ENCODE measurements at regions not wholly inside any gene's neighbourhood (a gene's known extent, or its start where the extent isn't known, plus 50 kb on each side); places are given as distances from the start of the nearest gene placed in this dataset.

DNA sequence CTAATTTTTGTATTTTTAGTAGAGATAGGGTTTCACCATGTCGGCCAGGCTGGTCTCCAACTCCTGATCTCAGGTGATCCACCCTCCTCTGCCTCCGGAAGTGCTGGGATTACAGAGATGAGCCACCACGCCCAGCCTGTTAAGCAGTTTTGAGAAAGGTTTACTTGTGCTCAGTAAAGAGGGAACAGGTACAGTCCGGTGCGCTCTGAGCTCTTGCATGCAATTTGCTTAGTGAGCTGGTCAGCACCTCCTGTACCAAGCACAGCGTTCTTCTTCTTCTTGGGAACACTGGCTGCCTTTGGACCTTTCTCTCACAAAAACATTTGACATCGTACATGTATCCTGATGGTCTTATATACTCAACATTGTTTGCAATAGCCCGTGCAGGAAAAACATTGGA is 118.3 kb downstream of the AKR1D1 start:
- TF ChIP-seq POLR2AphosphoS5 (IDR thresholded peaks at IDR 0.05; ENCODE audit: low read depth, low read length), result no peak
- TF ChIP-seq TAF1 (IDR thresholded peaks at IDR 0.05; ENCODE audit: borderline replicate concordance, insufficient read depth, low read length), result no peak
- no peak for TF ChIP-seq SIN3A (IDR thresholded peaks at IDR 0.05; ENCODE audit: borderline replicate concordance, insufficient read depth, low read length)
- TF ChIP-seq, protein P1, sequence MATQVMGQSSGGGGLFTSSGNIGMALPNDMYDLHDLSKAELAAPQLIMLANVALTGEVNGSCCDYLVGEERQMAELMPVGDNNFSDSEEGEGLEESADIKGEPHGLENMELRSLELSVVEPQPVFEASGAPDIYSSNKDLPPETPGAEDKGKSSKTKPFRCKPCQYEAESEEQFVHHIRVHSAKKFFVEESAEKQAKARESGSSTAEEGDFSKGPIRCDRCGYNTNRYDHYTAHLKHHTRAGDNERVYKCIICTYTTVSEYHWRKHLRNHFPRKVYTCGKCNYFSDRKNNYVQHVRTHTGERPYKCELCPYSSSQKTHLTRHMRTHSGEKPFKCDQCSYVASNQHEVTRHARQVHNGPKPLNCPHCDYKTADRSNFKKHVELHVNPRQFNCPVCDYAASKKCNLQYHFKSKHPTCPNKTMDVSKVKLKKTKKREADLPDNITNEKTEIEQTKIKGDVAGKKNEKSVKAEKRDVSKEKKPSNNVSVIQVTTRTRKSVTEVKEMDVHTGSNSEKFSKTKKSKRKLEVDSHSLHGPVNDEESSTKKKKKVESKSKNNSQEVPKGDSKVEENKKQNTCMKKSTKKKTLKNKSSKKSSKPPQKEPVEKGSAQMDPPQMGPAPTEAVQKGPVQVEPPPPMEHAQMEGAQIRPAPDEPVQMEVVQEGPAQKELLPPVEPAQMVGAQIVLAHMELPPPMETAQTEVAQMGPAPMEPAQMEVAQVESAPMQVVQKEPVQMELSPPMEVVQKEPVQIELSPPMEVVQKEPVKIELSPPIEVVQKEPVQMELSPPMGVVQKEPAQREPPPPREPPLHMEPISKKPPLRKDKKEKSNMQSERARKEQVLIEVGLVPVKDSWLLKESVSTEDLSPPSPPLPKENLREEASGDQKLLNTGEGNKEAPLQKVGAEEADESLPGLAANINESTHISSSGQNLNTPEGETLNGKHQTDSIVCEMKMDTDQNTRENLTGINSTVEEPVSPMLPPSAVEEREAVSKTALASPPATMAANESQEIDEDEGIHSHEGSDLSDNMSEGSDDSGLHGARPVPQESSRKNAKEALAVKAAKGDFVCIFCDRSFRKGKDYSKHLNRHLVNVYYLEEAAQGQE (IDR thresholded peaks at IDR 0.05; ENCODE audit: insufficient read depth in 1 of 2, low read depth in 2 of 2, low read length in 2 of 2), result no peak
- no peak for TF ChIP-seq FOXP2 (optimal IDR thresholded peaks at IDR 0.05; ENCODE audit: borderline replicate concordance, extremely low read depth, extremely low read length, insufficient read depth)
